Testis (tissue), 2 donors: ENCODE measurements at regions not wholly inside any gene's neighbourhood (a gene's known extent, or its start where the extent isn't known, plus 50 kb on each side); places are given as distances from the start of the nearest gene placed in this dataset.

Experiments used
- DNase-seq: peaks from one replicate; pipeline ENCODE4 v3.0.0-alpha.2; 2019
- H3K27ac ChIP-seq, 2 donors: fragments of 200-600 bp; sonication (generic); one replicate each; pipeline ENCODE4 v1.5.1; 2019
- H3K27me3 ChIP-seq: fragments of 200-600 bp; sonication (generic); one replicate; pipeline ENCODE4 v1.5.1; 2019
- H3K36me3 ChIP-seq: fragments of 200-600 bp; sonication (generic); one replicate; pipeline ENCODE4 v1.5.1; 2017; ENCODE audit warnings: low read depth; ENCODE audit errors: missing control alignments
- H3K4me1 ChIP-seq: fragments of 200-600 bp; sonication (generic); one replicate; pipeline ENCODE4 v1.5.1; 2019
- H3K4me3 ChIP-seq, 2 donors: fragments of 200-600 bp; sonication (generic); one replicate each; pipeline ENCODE4 v1.5.1; 2017 to 2019
- H3K9me3 ChIP-seq: fragments of 200-600 bp; sonication (generic); one replicate; pipeline ENCODE4 v1.5.1; 2017
- CTCF ChIP-seq, 3 experiments: fragments of 450-650 bp in 2 of 3; fragments of 200-600 bp in 1 of 3; sonication (generic) in 1 of 3; IDR thresholded peaks; one replicate each; pipeline ENCODE4 v1.5.1; 2016 to 2019; ENCODE audit warnings: antibody characterized with exemption in 3 of 3, mild to moderate bottlenecking in 2 of 3, moderate library complexity in 1 of 3
- POLR2A ChIP-seq: fragments of 450-650 bp; IDR thresholded peaks from one replicate; pipeline ENCODE4 v1.6.1; 2017; ENCODE audit warnings: antibody characterized with exemption, mild to moderate bottlenecking, moderate library complexity
- WGBS, 2 donors: methylation state at CpG; one replicate each; pipeline ENCODE4 v1.1.5; 2018; 5-methylcytosine and 5-hydroxymethylcytosine counted together
- intact Hi-C: fragments of 100-400 bp; cut with DNase I; formaldehyde crosslinking; loops from one replicate; pipeline ENCODE4 v1.15.1; 2023; ENCODE audit warnings: low total_unique reads

GRCh38 chrX:925652-926061, 286.8 kb downstream of the CRLF2 start:
- Histone ChIP-seq H3K27ac (no peak overlapping the region), H3K4me1 (no peaks in the 10 kb centered on the region), H3K4me3 (no peak overlapping the region), H3K9me3 (no peaks in the 10 kb centered on the region), H3K27me3 (no peaks in the 10 kb centered on the region), H3K36me3 (no peaks in the 10 kb centered on the region)
- DNase-seq = no peak
- TF ChIP-seq POLR2A = no peak
- TF ChIP-seq CTCF (IDR thresholded peaks at IDR 0.05) = no peak
- WGBS, 2 donors = 88 to 92% methylated on average over 2 to 6 of the region's 6 CpGs
- intact Hi-C loops = no loop called here

GRCh38 chrX:925094-925493, 287.4 kb downstream of the CRLF2 start:
- Histone ChIP-seq H3K36me3 (no peaks in the 10 kb centered on the region), H3K9me3 (no peaks in the 10 kb centered on the region), H3K4me3 (no peak overlapping the region), H3K27me3 (no peaks in the 10 kb centered on the region), H3K4me1 (no peaks in the 10 kb centered on the region), H3K27ac (no peak overlapping the region)
- 55 to 87% methylated on average over 2 of the region's 2 CpGs for WGBS, 2 donors
- TF ChIP-seq CTCF (IDR thresholded peaks at IDR 0.05) (no peak), POLR2A (no peak)
- DNase-seq = no peak
- intact Hi-C loops = no loop called here

DNA sequence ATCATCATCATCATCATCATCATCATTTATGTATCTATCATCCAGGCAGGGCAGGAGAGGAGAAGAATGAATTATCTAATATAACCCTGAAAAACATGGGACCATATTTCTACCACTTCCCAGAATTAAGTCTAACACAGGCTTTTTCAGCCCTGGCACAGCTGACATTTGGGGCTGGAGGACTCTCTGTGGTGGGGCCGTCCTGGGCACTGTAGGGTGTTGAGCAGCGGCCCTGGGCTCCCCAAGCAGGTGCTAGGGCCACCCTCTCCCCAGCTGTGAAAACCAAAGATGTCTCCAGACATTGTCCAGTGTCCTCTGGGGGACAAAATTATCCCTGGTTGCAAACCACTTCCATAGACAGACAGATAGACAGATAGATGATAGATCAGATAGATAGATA, 288.4 kb downstream of the CRLF2 start:
- no peak for DNase-seq
- WGBS, 2 donors = 71 to 72% methylated on average over 2 of the region's 2 CpGs
- TF ChIP-seq CTCF (IDR thresholded peaks at IDR 0.05) (no peak), POLR2A (no peak)

GRCh38 chrX:920234-920799, 289.7 kb downstream of the SHOX start:
- H3K9me3 ChIP-seq = no peaks in the 10 kb centered on the region
- intact Hi-C loops = no loop called here
- no peak for TF ChIP-seq CTCF (IDR thresholded peaks at IDR 0.05)
- TF ChIP-seq POLR2A = no peak
- H3K36me3 ChIP-seq = no peaks in the 10 kb centered on the region
- no peak overlapping the region for H3K27ac ChIP-seq
- WGBS, 2 donors = 39 to 41% methylated on average over 25 of the region's 25 CpGs
- H3K4me3 ChIP-seq = no peak overlapping the region
- H3K27me3 ChIP-seq = no peaks in the 10 kb centered on the region
- no peaks in the 10 kb centered on the region for H3K4me1 ChIP-seq
- DNase-seq = no peak

More for the DNA sequence above, 288.4 kb downstream of the CRLF2 start:
- Histone ChIP-seq H3K27me3 (no peaks in the 10 kb centered on the region), H3K27ac (no peak overlapping the region), H3K4me3 (no peak overlapping the region), H3K4me1 (no peaks in the 10 kb centered on the region), H3K9me3 (no peaks in the 10 kb centered on the region), H3K36me3 (no peaks in the 10 kb centered on the region)
- intact Hi-C loops = no loop called here

- DNase-seq = no peak
- WGBS, 2 donors = 78 to 79% methylated on average over 9 of the region's 9 CpGs
- H3K36me3 ChIP-seq = no peaks in the 10 kb centered on the region
- no peaks in the 10 kb centered on the region for H3K27me3 ChIP-seq
- no peaks in the 10 kb centered on the region for H3K9me3 ChIP-seq
- H3K4me3 ChIP-seq = no peak overlapping the region
- TF ChIP-seq CTCF (IDR thresholded peaks at IDR 0.05) (no peak), POLR2A (no peak)
- intact Hi-C loops = no loop called here
- no peaks in the 10 kb centered on the region for H3K4me1 ChIP-seq
- H3K27ac ChIP-seq = no peak overlapping the region
Measured at GRCh38 chrX:916230-916599, 285.6 kb downstream of the SHOX start.
